Embryonic facial prominence (tissue), 1 donor: ENCODE measurements at regions not wholly inside any gene's neighbourhood (a gene's known extent, or its start where the extent isn't known, plus 50 kb on each side); places are given as distances from the start of the nearest gene placed in this dataset.

ENCODE experiments used
- DNase-seq: peaks from one replicate; pipeline ENCODE4 v3.0.0-alpha.2; 2016; ENCODE audit errors: extremely low spot score

DNA sequence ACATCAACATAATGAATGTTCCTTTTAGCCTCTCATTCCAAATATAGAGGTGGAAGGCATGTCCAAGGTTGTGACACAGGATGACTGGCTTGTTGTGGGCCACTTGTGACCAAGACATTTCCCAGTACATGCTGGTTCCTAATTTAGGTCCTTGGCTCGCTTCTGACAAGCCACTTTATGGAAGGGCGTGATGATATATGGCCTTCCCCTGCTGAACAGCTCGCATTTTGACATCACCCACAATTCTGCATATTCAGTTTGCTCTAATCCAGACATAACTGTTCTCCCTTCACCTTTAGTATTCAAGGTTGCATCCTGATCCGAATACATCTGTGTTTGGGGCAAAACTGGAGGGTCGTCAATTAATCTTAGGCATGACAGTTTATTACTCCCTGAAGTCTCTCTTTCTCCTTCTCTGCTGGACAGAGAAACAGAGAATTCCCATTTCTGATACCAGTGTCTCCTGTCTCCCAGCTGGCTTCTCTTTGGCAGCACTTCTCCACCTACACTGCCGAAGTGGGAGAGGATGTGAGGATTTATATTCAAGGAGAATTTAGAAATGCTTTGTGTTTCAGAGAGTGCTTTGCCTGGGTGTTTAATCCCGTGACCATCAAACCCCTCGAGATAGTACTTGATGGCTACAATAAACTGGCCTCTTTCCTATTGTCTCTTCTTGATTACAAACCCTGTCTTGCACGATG is 815.5 kb upstream of the RBFOX1 start:
- DNase-seq, result no peak

DNA sequence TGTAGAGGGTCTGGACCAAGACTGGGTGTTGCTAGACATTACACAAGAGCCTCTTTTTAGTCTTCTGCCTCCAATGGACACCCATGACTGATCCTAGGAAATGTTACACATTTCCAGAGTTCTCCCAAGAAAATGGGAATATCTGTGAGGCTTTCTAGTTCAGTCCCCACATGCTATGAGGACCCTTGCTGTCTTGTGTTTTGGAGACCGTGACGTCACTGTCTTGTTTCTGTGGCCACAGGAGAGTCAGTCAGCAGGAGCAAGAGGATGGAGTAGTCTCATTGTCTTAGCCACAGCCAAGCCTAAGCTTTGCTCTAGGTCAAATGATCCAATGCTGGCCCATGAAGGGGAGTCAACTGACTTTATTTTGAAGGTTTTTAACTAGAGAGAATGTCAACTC is 820.1 kb upstream of the RBFOX1 start:
- no peak for DNase-seq

DNA sequence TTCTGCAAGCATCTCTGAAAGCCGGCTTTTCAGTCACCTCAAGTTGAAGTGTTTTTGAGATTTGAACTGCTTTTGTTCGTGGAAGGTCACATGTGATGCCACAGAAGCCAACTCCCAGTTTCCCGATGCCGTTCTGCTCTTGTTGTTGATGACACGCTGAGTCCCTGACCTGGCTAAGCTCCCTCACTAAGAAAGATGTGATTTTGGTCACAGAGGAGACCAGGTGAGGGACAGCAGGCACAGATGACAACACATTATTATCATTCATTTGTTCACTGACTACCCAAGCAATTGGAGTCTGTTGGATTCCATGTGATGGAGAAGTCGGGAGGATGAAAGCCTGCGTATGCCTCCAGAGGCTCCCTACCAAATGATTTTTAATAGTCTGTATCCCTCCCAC is 822.4 kb upstream of the RBFOX1 start:
- DNase-seq, result no peak

- DNase-seq, result no peak
These were observed 833.2 kb upstream of the RBFOX1 start for GRCh38 chr16:6499413-6499812.

DNA sequence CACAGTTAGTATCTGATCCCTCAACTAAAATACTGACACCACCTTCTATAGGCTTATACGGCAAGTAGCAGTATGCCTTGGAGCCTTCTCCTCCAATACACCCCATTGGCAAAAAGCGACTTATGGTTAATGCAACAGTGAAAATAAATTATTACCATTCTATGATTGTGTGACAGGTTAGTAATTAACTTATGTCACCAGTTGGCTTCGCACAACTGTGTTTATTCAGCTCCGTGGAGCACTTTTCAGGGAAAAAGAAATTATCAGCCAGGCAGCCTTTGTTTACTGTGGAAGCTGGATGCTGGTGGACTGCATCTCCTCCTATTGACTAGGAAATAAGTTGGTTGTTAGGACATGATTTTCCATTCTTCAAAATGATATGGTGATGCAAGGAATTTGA is 833.8 kb upstream of the RBFOX1 start:
- no peak for DNase-seq

GRCh38 chr16:6496996-6497395 is 835.6 kb upstream of the RBFOX1 start:
- no peak for DNase-seq

DNA sequence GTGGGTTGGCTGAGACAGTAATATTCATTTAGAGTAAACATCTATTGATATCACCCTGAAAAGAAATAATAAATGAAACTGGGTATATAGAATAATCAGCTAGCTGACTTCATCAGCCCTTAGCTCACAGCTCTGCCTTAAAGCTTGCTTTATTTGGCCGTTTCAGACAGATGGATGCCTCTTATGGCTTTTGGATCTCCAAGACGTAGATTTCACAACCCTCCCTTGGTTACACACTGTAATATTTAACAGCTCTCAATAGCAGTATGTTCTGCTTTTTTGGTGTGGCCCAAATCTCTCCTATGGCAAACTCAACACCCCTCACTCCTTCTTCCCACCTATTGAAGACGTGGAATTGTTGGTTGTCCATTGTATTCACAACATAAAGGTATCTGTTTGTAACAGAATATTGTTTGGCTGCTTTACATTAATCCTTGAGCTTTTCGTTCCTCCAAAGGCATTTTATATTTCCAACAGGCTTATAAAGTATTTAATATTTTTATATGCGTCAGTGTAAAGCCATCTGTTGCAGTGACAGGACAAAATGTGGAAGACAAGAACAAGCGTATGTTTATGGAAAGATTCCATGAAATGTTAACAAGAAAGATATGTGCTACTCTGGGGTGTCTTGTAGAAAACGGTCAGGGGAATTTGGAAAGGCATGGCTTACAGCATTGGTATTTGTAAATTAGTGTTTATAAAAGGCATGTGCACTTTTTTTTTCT is 837.0 kb upstream of the RBFOX1 start:
- DNase-seq, result no peak

GRCh38 chr16:6494716-6495115 is 837.9 kb upstream of the RBFOX1 start:
- no peak for DNase-seq

- no peak for DNase-seq
These were observed 839.1 kb upstream of the RBFOX1 start for GRCh38 chr16:6493555-6493954.

DNA sequence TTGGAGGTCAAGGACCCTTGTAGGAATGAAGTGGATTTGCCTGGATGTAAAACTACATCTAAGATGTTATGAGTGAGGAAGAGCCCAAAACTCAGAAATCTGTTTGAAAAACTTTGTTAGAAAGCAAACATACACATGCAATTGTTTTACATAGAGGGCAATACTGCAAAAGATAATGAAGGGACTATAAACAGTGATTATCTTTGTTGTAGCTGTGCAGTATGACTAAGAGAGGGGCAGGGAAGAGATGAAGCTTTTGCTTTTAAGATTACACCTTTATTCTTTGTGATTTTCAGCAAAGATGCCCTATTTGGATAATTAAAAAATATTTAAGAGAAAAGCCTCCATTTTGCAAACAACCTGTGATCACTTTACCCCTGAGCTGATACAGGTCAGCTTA is 839.9 kb upstream of the RBFOX1 start:
- DNase-seq, result no peak

GRCh38 chr16:6484935-6485334 is 847.7 kb upstream of the RBFOX1 start:
- DNase-seq, result no peak

- DNase-seq, result no peak
These were observed 848.6 kb upstream of the RBFOX1 start for GRCh38 chr16:6484081-6484480.

DNA sequence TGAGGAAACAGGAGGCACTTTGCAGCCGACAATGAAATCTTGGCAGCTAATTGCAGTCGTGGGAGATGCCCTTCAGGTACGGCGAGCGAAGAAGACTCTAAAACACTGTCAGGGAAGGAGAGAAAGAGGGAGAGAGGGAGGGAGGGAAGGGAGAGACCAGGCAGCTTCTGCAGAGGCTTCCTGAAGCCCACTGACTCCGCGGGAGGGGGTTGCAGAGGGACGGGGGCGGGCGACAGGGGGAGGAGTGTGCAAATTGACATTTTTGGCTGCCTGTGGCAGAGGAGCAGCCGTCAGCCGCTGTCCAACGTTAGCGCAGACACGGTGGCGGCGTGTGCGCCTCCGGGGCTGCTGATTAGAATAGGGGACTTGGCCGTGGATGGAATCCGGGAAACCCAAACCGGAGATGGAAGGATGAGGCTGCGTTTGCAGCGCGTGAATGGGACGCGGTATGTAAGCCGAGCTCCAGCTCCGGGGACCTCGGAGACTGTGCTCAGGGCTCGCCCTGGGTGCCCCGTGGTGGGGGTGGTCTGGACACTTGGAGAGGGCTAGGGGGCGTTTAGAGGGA is 849.1 kb upstream of the RBFOX1 start:
- DNase-seq, result no peak

DNA sequence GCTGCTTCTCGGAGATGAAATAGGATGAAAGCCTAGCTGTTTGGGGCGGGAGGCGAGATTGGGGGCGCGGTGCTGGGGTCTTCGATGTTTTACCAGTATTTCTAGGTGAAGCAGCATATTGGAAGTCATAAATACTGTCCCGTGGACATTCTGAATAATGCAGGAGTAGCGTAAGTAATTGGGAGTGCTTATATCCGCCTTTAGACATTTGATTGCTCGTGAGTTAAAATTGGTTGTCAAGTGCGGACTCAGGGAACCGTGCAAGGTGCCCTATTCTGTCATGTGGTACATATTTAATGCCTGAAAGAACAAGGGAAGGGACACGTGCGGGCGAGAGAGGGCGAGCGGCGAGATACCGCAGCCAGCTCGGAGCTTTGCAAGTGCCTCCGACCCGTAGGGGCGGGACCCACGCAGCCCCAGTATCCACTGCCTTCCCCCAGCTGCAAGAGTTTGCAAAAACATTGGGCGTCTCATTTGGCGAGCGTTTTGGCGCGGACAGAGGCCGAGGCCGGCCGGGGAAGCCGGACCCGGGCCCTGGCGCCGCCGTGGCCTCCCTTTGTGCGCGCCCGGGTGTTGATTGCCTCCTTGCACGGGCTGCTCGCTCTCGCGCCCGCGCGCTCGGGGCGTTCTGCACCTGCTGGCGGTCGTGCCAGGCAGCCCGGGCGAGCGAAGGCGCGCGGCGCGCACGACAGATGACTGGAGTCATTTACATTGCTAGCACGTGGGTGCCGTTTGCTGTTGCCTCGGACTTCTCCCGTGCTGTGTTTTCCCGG is 849.8 kb upstream of the RBFOX1 start:
- no peak for DNase-seq

DNA sequence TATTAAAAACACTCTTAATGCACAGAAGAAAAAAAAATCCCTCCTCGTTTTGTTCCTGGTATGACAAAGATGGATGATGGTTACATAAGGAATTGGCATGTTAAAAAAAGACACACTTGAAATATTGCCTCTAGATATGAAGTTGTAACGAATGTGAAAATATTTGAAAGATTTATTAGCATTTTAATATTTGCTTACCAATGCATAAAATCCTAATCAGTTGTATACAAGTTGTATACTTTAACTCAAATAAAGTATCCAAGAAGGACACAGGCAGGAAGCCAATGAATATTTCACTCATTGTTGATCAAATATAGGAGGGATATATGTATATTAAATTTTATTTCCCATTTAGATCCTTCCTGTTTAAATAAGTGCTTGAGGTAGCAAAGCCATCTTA is 850.8 kb upstream of the RBFOX1 start:
- no peak for DNase-seq

- no peak for DNase-seq
These were observed 878.9 kb upstream of the RBFOX1 start for GRCh38 chr16:6453742-6454141.

- DNase-seq, result no peak
These were observed 885.4 kb upstream of the RBFOX1 start for GRCh38 chr16:6447021-6447790.

DNA sequence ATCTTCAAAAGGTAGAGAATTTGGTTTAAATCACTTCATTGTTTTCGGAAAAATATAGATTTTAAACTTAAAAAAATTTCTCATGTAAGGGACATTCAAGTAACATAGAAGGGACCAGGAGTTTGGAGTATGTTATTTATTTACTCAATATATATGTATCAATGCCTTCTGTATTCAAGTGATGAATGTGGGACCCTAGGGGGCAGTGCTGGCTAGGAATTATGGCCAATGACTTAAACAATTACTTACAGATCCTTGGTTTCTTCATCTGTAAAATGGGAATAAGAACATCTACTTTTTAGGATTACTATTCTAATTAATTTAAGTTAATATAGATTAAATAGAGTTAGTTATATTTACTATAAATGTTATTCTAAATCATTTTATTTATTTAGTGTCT is 886.3 kb upstream of the RBFOX1 start:
- DNase-seq, result no peak

DNA sequence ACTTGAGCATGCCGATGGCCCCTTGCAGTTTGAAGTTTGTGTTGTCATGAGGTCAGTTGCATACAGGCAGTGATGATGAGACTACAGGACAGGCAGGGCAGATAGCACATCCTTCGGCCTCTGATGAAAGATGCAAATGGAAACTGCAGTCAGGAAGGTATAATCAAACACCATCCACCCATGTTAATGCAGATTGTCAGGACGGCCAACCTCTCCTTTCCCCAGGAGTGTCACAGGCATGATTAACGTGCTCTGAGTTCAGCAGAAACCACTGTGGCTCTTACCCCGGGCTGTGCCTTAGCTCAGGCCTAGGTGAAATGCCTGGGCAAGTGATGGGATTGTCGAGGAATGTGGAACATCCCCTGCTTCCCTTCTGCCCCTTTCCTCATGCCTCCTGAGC is 893.5 kb upstream of the RBFOX1 start:
- no peak for DNase-seq

- no peak for DNase-seq
These were observed 903.8 kb upstream of the RBFOX1 start for GRCh38 chr16:6428861-6429260.

GRCh38 chr16:6427621-6428020 is 905.0 kb upstream of the RBFOX1 start:
- DNase-seq, result no peak

DNA sequence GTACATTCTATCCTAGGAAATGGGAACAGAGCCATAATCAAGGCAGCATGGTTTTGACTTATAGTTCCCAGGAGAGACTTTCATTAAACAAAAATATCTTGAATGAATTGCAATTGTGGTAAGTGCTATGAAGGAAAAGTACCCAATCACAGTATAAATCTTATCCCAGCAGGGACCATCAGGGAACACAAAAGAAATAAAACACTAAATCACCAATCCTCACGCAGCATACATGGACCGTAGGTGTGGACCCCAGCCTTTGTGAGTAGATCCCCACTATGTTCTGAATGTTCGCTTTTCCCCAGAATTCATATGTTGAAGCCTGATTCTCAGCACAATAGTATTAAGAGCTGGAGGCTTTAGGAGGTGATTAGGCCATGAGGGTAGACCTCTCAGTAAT is 925.0 kb upstream of the RBFOX1 start:
- DNase-seq, result no peak
